OCI-LY3 (cell line): ENCODE measurements at regions not wholly inside any gene's neighbourhood (a gene's known extent, or its start where the extent isn't known, plus 50 kb on each side); places are given as distances from the start of the nearest gene placed in this dataset.

Experiments
- EZH2phosphoT487 ChIP-seq: fragments of 200-600 bp; shearing (Covaris generic); IDR thresholded peaks from 2 replicates; pipeline ENCODE4 v1.6.1; 2018; ENCODE audit warnings: antibody characterized with exemption, mixed run types, low read depth
- TF ChIP-seq, protein P1 (sequence below): fragments of 200-600, 300-600 bp; sonication (generic); IDR thresholded peaks from 2 replicates; pipeline ENCODE4 v1.5.1; 2014; ENCODE audit warnings: antibody characterized with exemption, low read length, low read depth

DNA sequence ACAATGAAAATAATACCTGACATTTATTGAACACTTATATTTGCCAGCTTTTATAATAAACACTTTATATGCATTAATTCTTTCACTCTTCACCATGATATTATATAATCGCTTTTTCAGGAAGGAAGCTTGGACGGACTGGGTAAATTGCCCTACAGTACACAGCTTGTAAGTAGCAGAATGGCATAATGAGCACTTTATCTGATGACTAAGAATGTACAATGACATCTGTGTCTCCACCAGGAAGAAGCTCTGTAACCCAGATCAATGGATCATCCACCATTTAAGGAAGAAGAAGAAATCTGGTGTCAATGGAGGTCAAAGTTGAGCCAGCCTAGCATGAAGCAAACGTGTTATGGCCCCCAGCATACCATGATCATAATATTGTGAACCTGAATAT, 444.0 kb upstream of the SPHKAP start:
- TF ChIP-seq, protein P1, sequence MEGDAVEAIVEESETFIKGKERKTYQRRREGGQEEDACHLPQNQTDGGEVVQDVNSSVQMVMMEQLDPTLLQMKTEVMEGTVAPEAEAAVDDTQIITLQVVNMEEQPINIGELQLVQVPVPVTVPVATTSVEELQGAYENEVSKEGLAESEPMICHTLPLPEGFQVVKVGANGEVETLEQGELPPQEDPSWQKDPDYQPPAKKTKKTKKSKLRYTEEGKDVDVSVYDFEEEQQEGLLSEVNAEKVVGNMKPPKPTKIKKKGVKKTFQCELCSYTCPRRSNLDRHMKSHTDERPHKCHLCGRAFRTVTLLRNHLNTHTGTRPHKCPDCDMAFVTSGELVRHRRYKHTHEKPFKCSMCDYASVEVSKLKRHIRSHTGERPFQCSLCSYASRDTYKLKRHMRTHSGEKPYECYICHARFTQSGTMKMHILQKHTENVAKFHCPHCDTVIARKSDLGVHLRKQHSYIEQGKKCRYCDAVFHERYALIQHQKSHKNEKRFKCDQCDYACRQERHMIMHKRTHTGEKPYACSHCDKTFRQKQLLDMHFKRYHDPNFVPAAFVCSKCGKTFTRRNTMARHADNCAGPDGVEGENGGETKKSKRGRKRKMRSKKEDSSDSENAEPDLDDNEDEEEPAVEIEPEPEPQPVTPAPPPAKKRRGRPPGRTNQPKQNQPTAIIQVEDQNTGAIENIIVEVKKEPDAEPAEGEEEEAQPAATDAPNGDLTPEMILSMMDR, result no peak
- no peak for TF ChIP-seq EZH2phosphoT487
